ENCODE measurements at regions not wholly inside any gene's neighbourhood (a gene's known extent, or its start where the extent isn't known, plus 50 kb on each side); places are given as distances from the start of the nearest gene placed in this dataset.
"Not testable (repeated sequence)": the region's sequence is repeated elsewhere in the genome, so short reads cannot be mapped to it uniquely, and the experiment has no call there.

- DNase-seq (ENCODE audit: low read depth, low spot score) = no peak
These were observed 167.3 kb upstream of the THBS1 start for GRCh38 chr15:39413558-39413957.

GRCh38 chr15:39414201-39414600, 166.7 kb upstream of the THBS1 start:
- no peak for DNase-seq (ENCODE audit: low read depth, low spot score)

- no peak for DNase-seq (ENCODE audit: low read depth, low spot score)
These were observed 165.2 kb upstream of the THBS1 start for GRCh38 chr15:39415634-39416033.

GRCh38 chr15:39416258-39416657, 164.6 kb upstream of the THBS1 start:
- DNase-seq (ENCODE audit: low read depth, low spot score) = no peak

GRCh38 chr15:39417366-39418134, 163.3 kb upstream of the THBS1 start:
- DNase-seq (ENCODE audit: low read depth, low spot score) = no peak

- no peak for DNase-seq (ENCODE audit: low read depth, low spot score)
These were observed 161.2 kb upstream of the THBS1 start for GRCh38 chr15:39419651-39420050.

GRCh38 chr15:39420123-39420852, 160.6 kb upstream of the THBS1 start:
- not testable (repeated sequence) for DNase-seq (ENCODE audit: low read depth, low spot score)

GRCh38 chr15:39420853-39421192, 160.1 kb upstream of the THBS1 start:
- DNase-seq (ENCODE audit: low read depth, low spot score) = not testable (repeated sequence)

GRCh38 chr15:39426552-39427532, 154.0 kb upstream of the THBS1 start:
- DNase-seq (ENCODE audit: low read depth, low spot score) = peak; percentile 33

GRCh38 chr15:39427705-39428104, 153.2 kb upstream of the THBS1 start:
- no peak for DNase-seq (ENCODE audit: low read depth, low spot score)

- DNase-seq (ENCODE audit: low read depth, low spot score) = no peak
These were observed 151.0 kb upstream of the THBS1 start for GRCh38 chr15:39429898-39430357.

- no peak for DNase-seq (ENCODE audit: low read depth, low spot score)
These were observed 150.5 kb upstream of the THBS1 start for GRCh38 chr15:39430389-39430788.

- DNase-seq (ENCODE audit: low read depth, low spot score) = no peak
These were observed 149.5 kb upstream of the THBS1 start for GRCh38 chr15:39431376-39431775.

GRCh38 chr15:39432026-39432425, 148.9 kb upstream of the THBS1 start:
- no peak for DNase-seq (ENCODE audit: low read depth, low spot score)

GRCh38 chr15:39432912-39433348, 147.9 kb upstream of the THBS1 start:
- no peak for DNase-seq (ENCODE audit: low read depth, low spot score)

GRCh38 chr15:39433376-39433775, 147.5 kb upstream of the THBS1 start:
- no peak for DNase-seq (ENCODE audit: low read depth, low spot score)

GRCh38 chr15:39434163-39434562, 146.7 kb upstream of the THBS1 start:
- DNase-seq (ENCODE audit: low read depth, low spot score) = no peak

- DNase-seq (ENCODE audit: low read depth, low spot score) = no peak
These were observed 146.1 kb upstream of the THBS1 start for GRCh38 chr15:39434751-39435238.

- no peak for DNase-seq (ENCODE audit: low read depth, low spot score)
These were observed 145.6 kb upstream of the THBS1 start for GRCh38 chr15:39435244-39435643.

- DNase-seq (ENCODE audit: low read depth, low spot score) = no peak
These were observed 142.6 kb upstream of the THBS1 start for GRCh38 chr15:39438260-39438659.

GRCh38 chr15:39438799-39439592, 141.9 kb upstream of the THBS1 start:
- DNase-seq (ENCODE audit: low read depth, low spot score) = no peak
